ENCODE measurements at regions not wholly inside any gene's neighbourhood (a gene's known extent, or its start where the extent isn't known, plus 50 kb on each side); places are given as distances from the start of the nearest gene placed in this dataset.

DNA sequence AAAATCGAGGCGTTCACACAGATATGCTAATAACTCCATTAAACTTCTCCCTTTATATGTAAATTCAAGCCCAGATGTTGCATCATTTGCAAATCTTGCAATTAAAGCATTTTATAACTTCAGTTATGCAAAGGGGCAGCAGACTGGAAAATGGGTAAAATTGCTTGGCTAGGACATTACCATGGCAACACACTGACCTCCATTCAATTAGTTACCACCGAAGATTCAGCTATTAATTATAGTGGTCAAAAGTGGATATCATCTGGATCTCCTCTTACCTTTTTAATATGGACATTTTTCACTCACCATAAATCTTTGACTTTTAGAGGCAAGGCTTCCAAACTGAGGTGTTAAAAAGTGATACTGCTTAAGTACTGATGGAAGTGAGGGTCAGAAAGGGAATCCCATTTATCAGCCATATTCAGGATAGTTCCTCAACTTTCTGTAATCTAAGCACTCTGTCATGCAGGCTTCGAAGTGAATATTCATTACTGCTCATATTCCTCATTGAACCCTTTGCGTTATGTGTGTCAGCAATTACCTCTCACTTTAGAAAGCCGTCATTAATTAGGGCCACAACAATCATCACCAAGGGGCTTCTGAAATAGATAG, 386.2 kb upstream of the ROBO2 start:
- no peak overlapping the region for H3K27ac ChIP-seq (ENCODE audit: low read depth, low read length)
- TF ChIP-seq, protein P1, sequence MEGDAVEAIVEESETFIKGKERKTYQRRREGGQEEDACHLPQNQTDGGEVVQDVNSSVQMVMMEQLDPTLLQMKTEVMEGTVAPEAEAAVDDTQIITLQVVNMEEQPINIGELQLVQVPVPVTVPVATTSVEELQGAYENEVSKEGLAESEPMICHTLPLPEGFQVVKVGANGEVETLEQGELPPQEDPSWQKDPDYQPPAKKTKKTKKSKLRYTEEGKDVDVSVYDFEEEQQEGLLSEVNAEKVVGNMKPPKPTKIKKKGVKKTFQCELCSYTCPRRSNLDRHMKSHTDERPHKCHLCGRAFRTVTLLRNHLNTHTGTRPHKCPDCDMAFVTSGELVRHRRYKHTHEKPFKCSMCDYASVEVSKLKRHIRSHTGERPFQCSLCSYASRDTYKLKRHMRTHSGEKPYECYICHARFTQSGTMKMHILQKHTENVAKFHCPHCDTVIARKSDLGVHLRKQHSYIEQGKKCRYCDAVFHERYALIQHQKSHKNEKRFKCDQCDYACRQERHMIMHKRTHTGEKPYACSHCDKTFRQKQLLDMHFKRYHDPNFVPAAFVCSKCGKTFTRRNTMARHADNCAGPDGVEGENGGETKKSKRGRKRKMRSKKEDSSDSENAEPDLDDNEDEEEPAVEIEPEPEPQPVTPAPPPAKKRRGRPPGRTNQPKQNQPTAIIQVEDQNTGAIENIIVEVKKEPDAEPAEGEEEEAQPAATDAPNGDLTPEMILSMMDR (IDR thresholded peaks at IDR 0.05; ENCODE audit: low read depth, low read length) = no peak
- no peak for DNase-seq (ENCODE audit: low read depth, low spot score)
- H3K9me3 ChIP-seq (ENCODE audit: control insufficient read depth, insufficient read depth, low read length) = no peaks in the 10 kb centered on the region
- ChIA-PET POLR2A (no interaction called here), CTCF (no interaction called here)
- H3K4me3 ChIP-seq (ENCODE audit: low read depth, low read length) = no peak overlapping the region
- no peaks in the 10 kb centered on the region for H3K27me3 ChIP-seq (ENCODE audit: control insufficient read depth, insufficient read depth, low read length)

DNA sequence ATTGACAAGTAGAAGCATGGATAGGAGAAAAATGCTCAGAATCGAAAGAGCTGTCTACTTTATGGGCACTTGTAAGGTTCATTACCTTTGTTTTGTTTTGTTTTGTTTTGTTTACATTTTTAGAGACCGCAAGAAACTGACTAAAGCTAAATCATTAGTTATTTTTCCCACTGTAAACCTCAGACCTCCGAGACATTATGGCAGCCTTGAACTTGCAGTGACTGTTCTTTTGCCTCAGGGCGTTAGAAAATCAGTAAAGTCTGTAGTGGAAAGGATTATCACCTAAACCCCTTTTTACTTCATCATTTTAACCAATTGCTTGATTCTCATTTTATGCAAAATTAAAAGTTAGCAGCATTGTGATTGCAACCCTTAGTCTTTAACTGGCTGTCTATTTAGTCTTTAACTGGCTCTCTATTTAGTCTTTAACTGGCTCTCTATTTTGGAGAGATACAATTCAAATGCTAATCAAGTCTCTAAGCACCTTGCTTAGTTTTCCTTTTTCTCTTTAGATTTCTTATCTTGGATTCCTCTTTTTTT, 383.3 kb upstream of the ROBO2 start:
- TF ChIP-seq, protein P1 (IDR thresholded peaks at IDR 0.05; ENCODE audit: low read depth, low read length) = no peak
- POLR2A ChIA-PET = no interaction called here
- CTCF ChIA-PET = no interaction called here

DNA sequence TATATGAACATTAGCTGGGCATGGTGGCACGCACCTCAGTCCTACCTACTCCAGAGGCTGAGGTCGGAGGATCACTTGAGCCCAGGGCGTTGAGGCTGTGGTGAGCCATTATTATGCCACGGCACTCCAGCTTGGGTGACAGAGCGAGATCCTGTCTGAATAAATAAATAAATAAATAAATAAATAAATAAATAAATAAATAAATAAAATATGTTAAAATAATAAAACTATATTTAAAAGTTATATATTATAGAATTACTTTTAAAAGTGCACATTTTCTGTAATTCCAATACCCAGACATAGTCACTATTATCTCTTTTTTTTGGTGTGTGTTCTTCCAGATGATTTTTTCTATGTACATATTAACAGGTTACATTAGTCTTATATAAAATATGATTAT, 382.0 kb upstream of the ROBO2 start:
- no peak overlapping the region for H3K27ac ChIP-seq (ENCODE audit: low read depth, low read length)
- H3K9me3 ChIP-seq (ENCODE audit: control insufficient read depth, insufficient read depth, low read length) = no peaks in the 10 kb centered on the region
- no peaks in the 10 kb centered on the region for H3K27me3 ChIP-seq (ENCODE audit: control insufficient read depth, insufficient read depth, low read length)
- CTCF ChIA-PET = interaction anchor here (1.0 kb wide), 1 partner anchor 380 kb away, joined by 3 read pairs; no protein-coding TSS in a partner anchor
- DNase-seq (ENCODE audit: low read depth, low spot score) = no peak
- POLR2A ChIA-PET = no interaction called here
- no peak overlapping the region for H3K4me3 ChIP-seq (ENCODE audit: low read depth, low read length)
- TF ChIP-seq, protein P1 (IDR thresholded peaks at IDR 0.05; ENCODE audit: low read depth, low read length) = no peak

More for the DNA sequence above, 383.3 kb upstream of the ROBO2 start:
- no peaks in the 10 kb centered on the region for H3K9me3 ChIP-seq (ENCODE audit: control insufficient read depth, insufficient read depth, low read length)
- H3K27ac ChIP-seq (ENCODE audit: low read depth, low read length) = no peak overlapping the region
- no peak for DNase-seq (ENCODE audit: low read depth, low spot score)
- no peaks in the 10 kb centered on the region for H3K27me3 ChIP-seq (ENCODE audit: control insufficient read depth, insufficient read depth, low read length)
- H3K4me3 ChIP-seq (ENCODE audit: low read depth, low read length) = no peak overlapping the region

DNA sequence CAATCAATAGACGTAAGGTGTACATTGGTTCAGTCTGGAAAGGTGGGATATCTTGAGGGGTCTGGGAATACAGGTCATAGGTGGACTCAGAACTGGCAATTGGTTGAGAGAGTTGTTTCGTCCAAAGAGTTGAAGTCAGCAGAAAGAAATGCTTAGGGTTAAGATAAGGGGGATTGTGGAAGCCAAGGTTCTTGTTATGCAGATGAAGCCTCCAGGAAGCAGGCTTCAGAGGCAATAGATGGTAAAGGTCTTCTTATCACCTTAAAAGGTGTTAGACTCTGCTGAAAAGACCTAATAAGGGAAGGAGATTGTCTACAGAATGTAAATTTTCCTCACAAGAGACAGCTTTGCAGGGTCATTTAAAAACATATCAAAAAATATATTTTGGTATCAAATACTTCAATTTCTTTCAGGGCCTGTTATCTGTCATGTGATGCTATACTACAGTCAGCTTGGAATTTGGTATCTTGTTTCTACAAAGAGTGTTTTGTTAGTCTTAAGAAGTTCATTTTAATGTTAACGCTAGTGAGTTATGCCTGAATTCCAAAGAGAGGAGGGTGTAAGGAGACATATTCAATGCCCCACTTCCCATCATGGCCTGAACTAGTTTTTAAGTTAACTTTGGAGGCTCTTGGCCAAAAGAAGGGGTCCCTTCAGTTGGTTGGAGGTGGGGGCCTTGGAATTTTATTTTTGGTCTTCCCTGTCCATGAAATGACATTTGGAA, 378.2 kb upstream of the ROBO2 start:
- TF ChIP-seq, protein P1 (IDR thresholded peaks at IDR 0.05; ENCODE audit: low read depth, low read length) = no peak
- Histone ChIP-seq H3K4me3 (ENCODE audit: low read depth, low read length) (no peak overlapping the region), H3K27me3 (ENCODE audit: control insufficient read depth, insufficient read depth, low read length) (no peaks in the 10 kb centered on the region), H3K9me3 (ENCODE audit: control insufficient read depth, insufficient read depth, low read length) (no peaks in the 10 kb centered on the region), H3K27ac (ENCODE audit: low read depth, low read length) (no peak overlapping the region)
- CTCF ChIA-PET = no interaction called here
- POLR2A ChIA-PET = no interaction called here
- DNase-seq (ENCODE audit: low read depth, low spot score) = no peak

DNA sequence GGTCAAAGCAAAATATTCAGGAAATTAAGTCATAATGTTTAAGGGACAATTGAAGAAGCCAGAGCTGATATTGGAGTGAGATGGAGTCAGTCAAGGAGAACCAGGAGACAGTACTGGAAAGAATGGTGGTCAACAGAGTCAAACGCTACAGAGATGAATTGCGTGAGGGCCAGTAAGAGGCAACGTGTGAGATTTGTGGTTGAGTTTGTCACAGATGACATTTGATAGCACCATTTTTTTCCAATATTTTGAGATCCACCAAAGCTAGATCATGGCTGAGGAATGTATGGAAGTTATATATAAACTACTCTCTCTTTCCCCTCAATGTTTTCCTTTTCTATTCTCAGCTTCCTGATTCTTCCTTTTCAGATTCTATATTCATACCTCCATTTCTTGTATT, 375.1 kb upstream of the ROBO2 start:
- Histone ChIP-seq H3K9me3 (ENCODE audit: control insufficient read depth, insufficient read depth, low read length) (no peaks in the 10 kb centered on the region), H3K4me3 (ENCODE audit: low read depth, low read length) (no peak overlapping the region), H3K27me3 (ENCODE audit: control insufficient read depth, insufficient read depth, low read length) (no peaks in the 10 kb centered on the region), H3K27ac (ENCODE audit: low read depth, low read length) (no peak overlapping the region)
- DNase-seq (ENCODE audit: low read depth, low spot score) = no peak
- POLR2A ChIA-PET = no interaction called here
- TF ChIP-seq, protein P1 (IDR thresholded peaks at IDR 0.05; ENCODE audit: low read depth, low read length) = no peak
- CTCF ChIA-PET = no interaction called here
